Neural progenitor cell (in vitro differentiated cells): ENCODE measurements at regions not wholly inside any gene's neighbourhood (a gene's known extent, or its start where the extent isn't known, plus 50 kb on each side); places are given as distances from the start of the nearest gene placed in this dataset.

Experiments
- CTCF ChIP-seq: fragments of 200-600 bp; sonication (generic); IDR thresholded peaks from 2 replicates; pipeline ENCODE4 v1.5.1; 2017; ENCODE audit warnings: antibody characterized with exemption, mild to moderate bottlenecking
- EZH2 ChIP-seq: fragments of 200-600 bp; sonication (generic); IDR thresholded peaks from 2 replicates; pipeline ENCODE4 v1.6.1; 2017; ENCODE audit warnings: antibody characterized with exemption, mild to moderate bottlenecking, moderate library complexity
- EZH2phosphoT487 ChIP-seq: fragments of 200-600 bp; sonication (generic); IDR thresholded peaks from 2 replicates; pipeline ENCODE4 v1.6.1; 2017; ENCODE audit warnings: antibody characterized with exemption

GRCh38 chr5:56382896-56383295 is 149.8 kb upstream of the ANKRD55 start:
- TF ChIP-seq CTCF (no peak), EZH2 (no peak), EZH2phosphoT487 (no peak)
